K562 (cell line): ENCODE measurements at regions not wholly inside any gene's neighbourhood (a gene's known extent, or its start where the extent isn't known, plus 50 kb on each side); places are given as distances from the start of the nearest gene placed in this dataset.

ENCODE experiments used
- ARID4B ChIP-seq: sonication (generic); formaldehyde crosslinking; IDR thresholded peaks from 2 replicates; pipeline ENCODE4 v1.8.0; 2022; ENCODE audit warnings: mild to moderate bottlenecking, missing genetic modification reagents
- HMG20B ChIP-seq: fragments of 250-450 bp; sonication (Bioruptor Pico); IDR thresholded peaks from 2 replicates; pipeline ENCODE4 v1.5.0; 2021; ENCODE audit warnings: mild to moderate bottlenecking
- HNRNPLL ChIP-seq: fragments of 200-400 bp; formaldehyde crosslinking; IDR thresholded peaks from 2 replicates; pipeline ENCODE4 v1.6.1; 2017; ENCODE audit warnings: low read length, low read depth, mild to moderate bottlenecking; ENCODE audit not compliant: poor library complexity, severe bottlenecking
- PHB2 ChIP-seq: fragments of 450-650 bp; IDR thresholded peaks from 2 replicates; pipeline ENCODE4 v1.6.1; 2017; ENCODE audit warnings: low read depth
- SPI1 ChIP-seq: IDR thresholded peaks from 2 replicates; pipeline ENCODE4 v1.6.1; 2011; ENCODE audit warnings: low read depth, low read length, control low read depth, borderline replicate concordance
- ZNF766 ChIP-seq: fragments of 200-800 bp; sonication (Bioruptor generic); conservative IDR thresholded peaks from 2 replicates; pipeline ENCODE4 v1.6.1; 2016; ENCODE audit warnings: missing genetic modification characterization, missing compliant biosample characterization
- TF ChIP-seq, protein P1 (sequence below), 2 experiments: fragments of 450-650 bp; IDR thresholded peaks; 2 replicates each; pipeline ENCODE4 v1.6.1; 2016; ENCODE audit warnings: mild to moderate bottlenecking in 2 of 2, borderline replicate concordance in 1 of 2, low read depth in 1 of 2, moderate library complexity in 1 of 2

- TF ChIP-seq PHB2 (no peak), HMG20B (CRISPR knock-in tag) (no peak), ZNF766 (CRISPR knock-in tag) (no peak), HNRNPLL (no peak), SPI1 (no peak), ARID4B (no peak)
- TF ChIP-seq, protein P1, sequence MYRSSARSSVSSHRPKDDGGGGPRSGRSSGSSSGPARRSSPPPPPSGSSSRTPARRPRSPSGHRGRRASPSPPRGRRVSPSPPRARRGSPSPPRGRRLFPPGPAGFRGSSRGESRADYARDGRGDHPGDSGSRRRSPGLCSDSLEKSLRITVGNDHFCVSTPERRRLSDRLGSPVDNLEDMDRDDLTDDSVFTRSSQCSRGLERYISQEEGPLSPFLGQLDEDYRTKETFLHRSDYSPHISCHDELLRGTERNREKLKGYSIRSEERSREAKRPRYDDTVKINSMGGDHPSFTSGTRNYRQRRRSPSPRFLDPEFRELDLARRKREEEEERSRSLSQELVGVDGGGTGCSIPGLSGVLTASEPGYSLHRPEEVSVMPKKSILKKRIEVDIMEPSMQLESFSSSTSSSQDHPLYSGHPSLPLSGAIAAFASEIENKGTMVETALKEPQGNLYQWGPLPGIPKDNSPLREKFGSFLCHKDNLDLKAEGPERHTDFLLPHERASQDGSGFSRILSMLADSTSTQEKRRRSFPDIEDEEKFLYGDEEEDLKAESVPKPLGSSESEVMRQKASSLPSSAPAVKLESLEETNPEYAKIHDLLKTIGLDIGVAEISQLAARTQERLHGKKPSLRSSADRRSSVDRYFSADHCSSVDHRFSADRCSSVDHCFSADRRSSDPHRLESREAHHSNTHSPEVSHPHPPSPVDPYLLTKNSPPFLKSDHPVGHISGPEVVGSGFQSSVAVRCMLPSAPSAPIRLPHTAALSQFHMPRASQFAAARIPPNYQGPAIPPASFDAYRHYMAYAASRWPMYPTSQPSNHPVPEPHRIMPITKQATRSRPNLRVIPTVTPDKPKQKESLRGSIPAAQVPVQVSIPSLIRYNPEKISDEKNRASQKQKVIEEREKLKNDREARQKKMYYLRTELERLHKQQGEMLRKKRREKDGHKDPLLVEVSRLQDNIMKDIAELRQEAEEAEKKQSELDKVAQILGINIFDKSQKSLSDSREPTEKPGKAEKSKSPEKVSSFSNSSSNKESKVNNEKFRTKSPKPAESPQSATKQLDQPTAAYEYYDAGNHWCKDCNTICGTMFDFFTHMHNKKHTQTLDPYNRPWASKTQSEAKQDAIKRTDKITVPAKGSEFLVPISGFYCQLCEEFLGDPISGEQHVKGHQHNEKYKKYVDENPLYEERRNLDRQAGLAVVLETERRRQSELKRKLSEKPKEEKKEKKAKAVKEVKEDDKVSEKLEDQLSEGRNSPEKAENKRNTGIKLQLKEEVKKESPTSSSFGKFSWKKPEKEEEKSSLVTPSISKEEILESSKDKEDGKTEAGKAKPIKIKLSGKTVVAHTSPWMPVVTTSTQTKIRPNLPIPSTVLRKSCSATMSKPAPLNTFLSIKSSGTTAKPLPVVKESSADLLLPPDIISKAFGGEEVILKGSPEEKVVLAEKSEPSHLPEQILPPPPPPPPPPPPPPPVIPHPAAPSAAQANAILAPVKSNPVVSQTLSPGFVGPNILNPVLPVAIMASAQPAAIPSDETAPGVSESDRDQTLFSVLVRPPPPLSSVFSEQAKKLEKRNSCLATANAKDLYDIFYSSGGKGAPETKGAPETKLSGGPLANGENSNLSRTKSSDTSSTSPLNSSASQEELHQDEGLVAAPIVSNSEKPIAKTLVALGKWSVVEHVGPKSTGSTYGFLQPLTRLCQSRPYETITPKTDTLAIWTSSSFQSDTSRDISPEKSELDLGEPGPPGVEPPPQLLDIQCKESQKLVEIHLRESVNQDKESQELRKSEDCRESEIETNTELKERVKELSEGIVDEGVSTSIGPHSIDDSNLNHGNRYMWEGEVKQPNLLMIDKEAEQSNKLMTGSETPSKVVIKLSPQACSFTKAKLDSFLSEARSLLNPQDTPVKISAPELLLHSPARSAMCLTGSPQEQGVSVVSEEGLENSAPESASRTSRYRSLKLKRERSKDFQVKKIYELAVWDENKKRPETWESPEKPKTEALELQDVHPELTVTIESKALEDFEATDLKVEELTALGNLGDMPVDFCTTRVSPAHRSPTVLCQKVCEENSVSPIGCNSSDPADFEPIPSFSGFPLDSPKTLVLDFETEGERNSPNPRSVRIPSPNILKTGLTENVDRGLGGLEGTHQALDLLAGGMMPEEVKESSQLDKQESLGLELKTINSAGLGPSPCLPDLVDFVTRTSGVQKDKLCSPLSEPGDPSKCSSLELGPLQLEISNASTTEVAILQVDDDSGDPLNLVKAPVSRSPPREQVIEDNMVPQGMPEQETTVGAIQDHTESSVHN (IDR thresholded peaks at IDR 0.05; ENCODE audit: borderline replicate concordance in 1 of 2, low read depth in 1 of 2), result no peak
- TF ChIP-seq, all 486 proteins: peak for 0
These were observed 263.9 kb downstream of the HIVEP2 start (continued) for GRCh38 chr6:142681099-142681498.
